SK-N-SH (cell line): ENCODE measurements at regions not wholly inside any gene's neighbourhood (a gene's known extent, or its start where the extent isn't known, plus 50 kb on each side); places are given as distances from the start of the nearest gene placed in this dataset.
A peak's percentile ranks its signal among the peaks of the same experiment; 100 is the strongest.

Source experiments
- CTCF ChIA-PET: fragments of 300-600, 350-600 bp; formaldehyde crosslinking; extraction: SDS; loops from one replicate; lab custom pipeline; 2021; lab: Yijun Ruan, JAX
- POLR2A ChIA-PET: fragments of 350-600 bp; sonication (Branson Sonifier 250); formaldehyde crosslinking; extraction: SDS; loops from one replicate; lab custom pipeline; 2020; ENCODE audit warnings: antibody characterized with exemption, inconsistent platforms; lab: Yijun Ruan, JAX
- DNase-seq: peaks from one replicate; pipeline ENCODE4 v3.0.0; 2012
- H2AFZ ChIP-seq: fragments of 200-600 bp; sonication (generic); 2 replicates; pipeline ENCODE4 v1.8.1; 2016; ENCODE audit warnings: antibody characterized with exemption, mild to moderate bottlenecking, low read depth
- H3F3A ChIP-seq: fragments of 200-600 bp; sonication (generic); replicated peaks from 2 replicates; pipeline ENCODE3; 2016; ENCODE audit warnings: antibody characterized with exemption, mild to moderate bottlenecking; ENCODE audit not compliant: insufficient read depth
- H3K27ac ChIP-seq, 2 experiments: fragments of 200-500 bp in 1 of 2; fragments of 200-600 bp in 1 of 2; sonication (Bioruptor generic) in 1 of 2; sonication (generic), shearing (Covaris generic) in 1 of 2; 2 replicates each; pipeline versions ENCODE4 v1.5.1 to v1.6.1; 2014 to 2016; ENCODE audit warnings: low read depth in 2 of 2, inconsistent platforms in 1 of 2, low read length in 1 of 2, mild to moderate bottlenecking in 1 of 2, mixed read lengths in 1 of 2
- H3K27me3 ChIP-seq: fragments of 200-600 bp; sonication (generic), shearing (Covaris generic); 2 replicates; pipeline ENCODE4 v1.6.1; 2016; ENCODE audit warnings: mixed run types; ENCODE audit not compliant: insufficient read depth
- H3K36me3 ChIP-seq, 2 experiments: fragments of 200-500 bp in 1 of 2; fragments of 200-600 bp in 1 of 2; sonication (Bioruptor generic) in 1 of 2; sonication (generic) in 1 of 2; replicated peaks in 1 of 2; 2 replicates each; pipeline versions ENCODE3 to v1.5.1; 2014 to 2016; ENCODE audit warnings: low read length in 1 of 2, mild to moderate bottlenecking in 1 of 2; ENCODE audit not compliant: insufficient read depth in 2 of 2, control insufficient read depth in 1 of 2
- H3K4me1 ChIP-seq, 2 experiments: fragments of 200-500 bp in 1 of 2; fragments of 200-600 bp in 1 of 2; sonication (Bioruptor generic) in 1 of 2; sonication (generic), shearing (Covaris generic) in 1 of 2; 2 replicates each; pipeline versions ENCODE4 v1.5.1 to v1.6.1; 2014 to 2016; ENCODE audit warnings: low read depth in 1 of 2, low read length in 1 of 2, mixed run types in 1 of 2; ENCODE audit not compliant: insufficient read depth in 2 of 2, control insufficient read depth in 1 of 2
- H3K4me2 ChIP-seq: fragments of 200-600 bp; sonication (generic), shearing (Covaris generic); 2 replicates; pipeline ENCODE4 v1.6.1; 2017; ENCODE audit warnings: mixed run types
- H3K4me3 ChIP-seq, 2 experiments: fragments of 200-500 bp in 1 of 2; fragments of 200-600 bp in 1 of 2; sonication (Bioruptor generic) in 1 of 2; sonication (generic), shearing (Covaris generic) in 1 of 2; 2 replicates each; pipeline versions ENCODE4 v1.5.1 to v1.8.1; 2014 to 2016; ENCODE audit warnings: low read depth in 2 of 2, inconsistent platforms in 1 of 2, low read length in 1 of 2, mild to moderate bottlenecking in 1 of 2, mixed read lengths in 1 of 2, moderate library complexity in 1 of 2
- H3K79me2 ChIP-seq: fragments of 200-600 bp; sonication (generic); 2 replicates; pipeline ENCODE4 v1.8.1; 2017; ENCODE audit warnings: mild to moderate bottlenecking; ENCODE audit not compliant: insufficient read depth
- H3K9ac ChIP-seq: fragments of 200-600 bp; sonication (generic); 2 replicates; pipeline ENCODE4 v1.6.1; 2017; ENCODE audit warnings: mixed run types
- H3K9me2 ChIP-seq: fragments of 200-600 bp; sonication (generic); 2 replicates; pipeline ENCODE4 v1.6.1; 2017; ENCODE audit warnings: mixed run types
- H3K9me3 ChIP-seq: fragments of 200-600 bp; sonication (generic); 2 replicates; pipeline ENCODE4 v1.6.1; 2017; ENCODE audit warnings: mixed run types, mild to moderate bottlenecking, moderate library complexity
- H4K20me1 ChIP-seq: fragments of 200-600 bp; sonication (generic); 2 replicates; pipeline ENCODE4 v1.6.1; 2017; ENCODE audit warnings: mild to moderate bottlenecking, mixed run types; ENCODE audit not compliant: insufficient read depth
- CHD2 ChIP-seq: fragments of 150-350 bp; IDR thresholded peaks from 2 replicates; pipeline ENCODE4 v1.6.1; 2018; ENCODE audit warnings: low read length; ENCODE audit not compliant: partially characterized antibody
- ELF1 ChIP-seq: IDR thresholded peaks from 2 replicates; pipeline ENCODE4 v1.4.0; 2012
- EZH2phosphoT487 ChIP-seq: fragments of 200-600 bp; sonication (generic); IDR thresholded peaks from 2 replicates; pipeline ENCODE4 v1.6.1; 2017; ENCODE audit warnings: low read depth, mixed run types, mild to moderate bottlenecking, antibody characterized with exemption, moderate library complexity, borderline replicate concordance
- FOXM1 ChIP-seq: IDR thresholded peaks from 2 replicates; pipeline ENCODE4 v1.4.0; 2012; ENCODE audit warnings: low read depth, mild to moderate bottlenecking
- GABPA ChIP-seq: IDR thresholded peaks from 2 replicates; pipeline ENCODE4 v1.4.0; 2012; ENCODE audit warnings: low read depth, mild to moderate bottlenecking
- JUND ChIP-seq: IDR thresholded peaks from 2 replicates; pipeline ENCODE4 v1.4.0; 2012
- MXI1 ChIP-seq: IDR thresholded peaks from 2 replicates; pipeline ENCODE4 v1.6.1; 2012; ENCODE audit warnings: mild to moderate bottlenecking, low read depth, low read length, improper control_type of control experiment
- NRF1 ChIP-seq: IDR thresholded peaks from 2 replicates; pipeline ENCODE4 v1.6.1; 2012; ENCODE audit warnings: low read depth, mild to moderate bottlenecking, low read length
- RAD21 ChIP-seq: IDR thresholded peaks from 2 replicates; pipeline ENCODE4 v1.6.1; 2012; ENCODE audit warnings: mild to moderate bottlenecking, low read length
- RXRA ChIP-seq: IDR thresholded peaks from 2 replicates; pipeline ENCODE4 v1.4.0; 2012; ENCODE audit warnings: low read depth, mild to moderate bottlenecking, borderline replicate concordance
- SIN3A ChIP-seq: IDR thresholded peaks from 2 replicates; pipeline ENCODE4 v1.6.1; 2012; ENCODE audit warnings: low read depth, mild to moderate bottlenecking, low read length, moderate library complexity, borderline replicate concordance
- TAF1 ChIP-seq: IDR thresholded peaks from 2 replicates; pipeline ENCODE4 v1.6.1; 2012; ENCODE audit warnings: low read depth, mild to moderate bottlenecking, low read length, moderate library complexity, borderline replicate concordance
- TEAD4 ChIP-seq: IDR thresholded peaks from 2 replicates; pipeline ENCODE4 v1.4.0; 2012; ENCODE audit warnings: mild to moderate bottlenecking, borderline replicate concordance; ENCODE audit not compliant: insufficient read depth
- WGBS: methylation state at CpG from one replicate; pipeline ENCODE4 v1.1.6; 2017; ENCODE audit warnings: low lambda C conversion rate; 5-methylcytosine and 5-hydroxymethylcytosine counted together

DNA sequence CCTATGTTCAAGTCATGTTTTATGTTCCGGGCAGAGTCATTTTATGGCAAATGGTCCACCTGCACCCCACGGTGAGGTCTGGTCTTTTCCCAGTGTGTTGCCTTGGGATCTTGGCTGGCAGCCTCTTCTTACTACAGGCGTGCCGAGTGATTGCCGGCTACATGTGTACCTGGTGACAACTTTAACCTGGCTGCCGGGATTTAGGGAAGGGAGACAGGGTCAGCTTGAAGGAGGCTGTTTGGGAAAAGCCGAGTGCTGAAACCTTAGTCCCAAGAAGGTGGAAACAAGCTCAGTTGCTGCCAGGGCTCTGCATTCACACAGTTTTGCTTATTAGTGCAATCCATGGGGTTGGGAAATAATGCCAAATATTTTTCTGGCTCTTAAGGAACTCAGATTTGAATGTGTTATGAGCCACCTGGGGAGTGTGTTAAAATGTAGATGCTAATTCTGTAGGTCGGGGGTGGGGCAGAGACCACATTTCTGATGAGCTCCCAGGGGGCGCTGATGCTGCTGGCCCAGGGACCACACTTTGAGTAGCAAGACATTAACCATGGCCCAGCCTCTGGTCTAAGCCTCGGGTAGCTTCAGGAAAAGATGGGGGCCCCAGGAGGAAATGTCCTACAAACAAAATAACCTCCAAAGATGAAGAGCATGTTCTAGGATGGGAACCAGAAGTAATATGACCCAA is 179.6 kb downstream of the TBX5 start:
- no peaks in the 10 kb centered on the region for H3K36me3 ChIP-seq
- H3F3A ChIP-seq: no peaks in the 10 kb centered on the region
- 17% methylated on average over 10 of the region's 10 CpGs for WGBS
- no peak overlapping the region for H3K9ac ChIP-seq
- no peak overlapping the region for H2AFZ ChIP-seq
- H4K20me1 ChIP-seq: no peaks in the 10 kb centered on the region
- CTCF ChIA-PET: no interaction called here
- no peaks in the 10 kb centered on the region for H3K9me3 ChIP-seq
- no peaks in the 10 kb centered on the region for H3K79me2 ChIP-seq
- H3K9me2 ChIP-seq: no peaks in the 10 kb centered on the region
- H3K4me1 ChIP-seq: no peaks in the 10 kb centered on the region
- POLR2A ChIA-PET: no interaction called here
- no peak overlapping the region for H3K4me3 ChIP-seq
- TF ChIP-seq TAF1 (no peak), SIN3A (no peak)
- no peaks in the 10 kb centered on the region for H3K27me3 ChIP-seq
- no peak overlapping the region for H3K27ac ChIP-seq
- no peak for DNase-seq
- no peak overlapping the region for H3K4me2 ChIP-seq

DNA sequence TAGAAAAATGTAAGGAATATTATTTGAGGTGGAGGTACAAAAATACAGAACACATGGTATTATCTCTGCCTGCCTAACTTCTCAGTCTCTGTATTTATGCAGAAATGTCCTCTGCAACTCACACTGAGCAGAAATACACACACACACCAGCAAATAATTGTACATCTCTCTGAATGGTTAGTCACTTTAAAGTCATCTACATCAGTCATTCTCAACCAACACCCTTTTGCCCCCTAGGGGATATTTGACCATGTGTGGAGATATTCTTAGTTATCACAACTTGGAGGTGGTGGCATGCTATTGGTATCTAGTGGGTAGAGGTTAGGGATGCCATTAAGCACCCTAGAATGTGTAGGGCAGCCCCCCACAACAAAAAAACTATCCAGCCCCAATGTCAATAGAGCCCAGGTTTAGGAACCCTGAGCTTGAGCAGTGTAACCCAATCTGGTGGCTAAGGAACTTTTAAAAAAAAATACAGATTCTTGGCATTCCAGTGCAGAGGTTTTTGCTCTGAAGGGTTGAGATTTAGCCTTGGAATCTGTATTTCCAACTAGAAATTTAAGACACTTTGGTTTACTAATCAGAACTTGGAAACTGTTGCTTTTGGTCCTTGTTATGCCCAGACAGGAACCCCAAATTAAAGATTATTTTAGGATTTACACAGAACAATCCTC is 183.8 kb downstream of the TBX5 start:
- Histone ChIP-seq H3K27ac (no peak overlapping the region), H4K20me1 (no peaks in the 10 kb centered on the region), H3K79me2 (no peaks in the 10 kb centered on the region), H3K9me3 (no peaks in the 10 kb centered on the region), H3K4me2 (no peak overlapping the region; the same call in 1 of the 2 replicates), H3F3A (no peaks in the 10 kb centered on the region), H3K9ac (no peak overlapping the region), H3K36me3 (no peaks in the 10 kb centered on the region), H3K9me2 (no peaks in the 10 kb centered on the region), H3K4me3 (no peak overlapping the region; a peak in 1 of 4 replicates), H2AFZ (0 out of 2 replicates have a peak overlapping the region, but pooled peaks have one; percentile 56), H3K27me3 (no peaks in the 10 kb centered on the region), H3K4me1 (no peaks in the 10 kb centered on the region)
- no peak for DNase-seq
- POLR2A ChIA-PET: no interaction called here
- TF ChIP-seq EZH2phosphoT487 (no peak), FOXM1 (no peak), ELF1 (no peak), GABPA (no peak), NRF1 (no peak), CHD2 (no peak), MXI1 (no peak), JUND (no peak)
- CTCF ChIA-PET: no interaction called here

DNA sequence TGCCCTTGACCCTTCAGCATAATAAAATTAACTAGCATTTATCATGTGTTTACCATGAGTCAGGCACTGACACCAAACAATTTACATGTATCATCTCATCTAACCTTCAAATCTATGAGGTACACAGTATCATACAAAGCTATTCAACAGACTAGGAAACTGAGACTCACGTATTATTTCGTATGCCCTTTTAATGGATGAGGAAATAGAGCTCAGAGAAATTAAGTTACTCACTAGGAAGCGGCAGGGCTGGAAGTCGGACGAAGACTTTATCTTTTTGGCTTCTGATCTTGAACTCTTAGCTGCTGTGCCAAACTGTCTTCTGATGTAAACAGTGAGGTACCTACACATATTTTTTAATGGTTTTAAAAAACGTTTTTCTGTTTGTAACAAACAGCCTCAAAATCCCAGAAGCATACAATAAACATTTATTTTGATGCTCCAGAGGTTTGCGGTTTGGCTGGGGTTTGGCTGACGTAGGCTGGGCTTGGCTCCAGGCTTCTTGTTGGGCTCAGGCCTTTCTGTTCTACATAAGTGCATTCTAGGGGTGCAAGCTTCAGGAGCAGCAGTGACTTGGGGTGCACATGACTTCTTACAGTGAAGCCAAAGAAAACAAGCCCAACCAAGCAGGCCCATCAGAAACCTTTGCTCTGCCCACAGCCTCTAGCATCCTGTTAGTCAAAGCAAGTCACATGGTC is 184.7 kb downstream of the TBX5 start:
- no peak for DNase-seq
- ChIA-PET CTCF (no interaction called here), POLR2A (no interaction called here)
- H3K36me3 ChIP-seq: no peaks in the 10 kb centered on the region
- H3F3A ChIP-seq: no peaks in the 10 kb centered on the region
- H2AFZ ChIP-seq: no peak overlapping the region
- H3K4me2 ChIP-seq: no peak overlapping the region
- no peaks in the 10 kb centered on the region for H4K20me1 ChIP-seq
- no peaks in the 10 kb centered on the region for H3K9me2 ChIP-seq
- no peak overlapping the region for H3K27ac ChIP-seq
- H3K27me3 ChIP-seq: no peaks in the 10 kb centered on the region
- no peak overlapping the region for H3K4me3 ChIP-seq
- no peaks in the 10 kb centered on the region for H3K9me3 ChIP-seq
- H3K79me2 ChIP-seq: no peaks in the 10 kb centered on the region
- TF ChIP-seq RAD21 (no peak), TEAD4 (no peak), RXRA (no peak)
- WGBS: 38% methylated on average over 8 of the region's 8 CpGs
- H3K4me1 ChIP-seq: no peaks in the 10 kb centered on the region
- no peak overlapping the region for H3K9ac ChIP-seq
